Neural cell (in vitro differentiated cells): ENCODE measurements at regions not wholly inside any gene's neighbourhood (a gene's known extent, or its start where the extent isn't known, plus 50 kb on each side); places are given as distances from the start of the nearest gene placed in this dataset.
A peak's percentile ranks its signal among the peaks of the same experiment; 100 is the strongest.

Experiments used
- H2AFZ ChIP-seq: fragments of 200-600, 300-800 bp; sonication (generic), shearing (Covaris generic); 2 replicates; pipeline ENCODE4 v1.6.0; 2014; ENCODE audit warnings: low read depth, mild to moderate bottlenecking, antibody characterized with exemption, low read length, moderate library complexity
- H3F3A ChIP-seq: fragments of 200-600 bp; shearing (Covaris generic); 2 replicates; pipeline ENCODE4 v1.6.1; 2016; ENCODE audit warnings: mild to moderate bottlenecking, moderate library complexity, mixed read lengths, antibody characterized with exemption, low read length; ENCODE audit not compliant: insufficient read depth, poor library complexity, severe bottlenecking
- H3K27ac ChIP-seq: fragments of 200-600, 300-800 bp; sonication (generic), shearing (Covaris generic); 2 replicates; pipeline ENCODE4 v1.5.1; 2014; ENCODE audit warnings: mild to moderate bottlenecking, low read length, moderate library complexity
- H3K27me3 ChIP-seq: fragments of 300-800, 200-600 bp; sonication (generic), shearing (Covaris generic); 2 replicates; pipeline ENCODE4 v1.6.0; 2014; ENCODE audit warnings: mild to moderate bottlenecking, low read depth, low read length, moderate library complexity; ENCODE audit not compliant: insufficient read depth
- H3K36me3 ChIP-seq: fragments of 300-800, 200-600 bp; sonication (generic), shearing (Covaris generic); 2 replicates; pipeline ENCODE4 v1.5.1; 2014; ENCODE audit warnings: mild to moderate bottlenecking, antibody characterized with exemption, low read length, moderate library complexity; ENCODE audit not compliant: insufficient read depth
- H3K4me2 ChIP-seq: fragments of 300-800, 200-600 bp; sonication (generic), shearing (Covaris generic); 2 replicates; pipeline ENCODE4 v1.6.0; 2014; ENCODE audit warnings: mild to moderate bottlenecking, low read length
- H3K4me3 ChIP-seq: fragments of 300-800, 200-600 bp; sonication (generic), shearing (Covaris generic); 2 replicates; pipeline ENCODE4 v1.5.1; 2014; ENCODE audit warnings: mild to moderate bottlenecking, low read length, moderate library complexity
- H3K79me2 ChIP-seq: fragments of 200-600 bp; shearing (Covaris generic); replicated peaks from 2 replicates; pipeline ENCODE4 v1.6.0; 2014; ENCODE audit warnings: mild to moderate bottlenecking, low read length, moderate library complexity; ENCODE audit not compliant: insufficient read depth
- H3K9ac ChIP-seq: fragments of 300-800, 200-600 bp; sonication (generic), shearing (Covaris generic); 2 replicates; pipeline ENCODE4 v1.6.1; 2016; ENCODE audit warnings: mild to moderate bottlenecking, low read length, mixed read lengths
- H3K9me2 ChIP-seq: fragments of 200-600 bp; shearing (Covaris generic); 2 replicates; pipeline ENCODE4 v1.6.1; 2016; ENCODE audit warnings: mild to moderate bottlenecking, low read length, mixed read lengths; ENCODE audit not compliant: insufficient read depth
- H3K9me3 ChIP-seq: fragments of 200-600, 300-800 bp; sonication (generic), shearing (Covaris generic); 2 replicates; pipeline ENCODE4 v1.6.1; 2016; ENCODE audit warnings: mild to moderate bottlenecking, mixed run types, low read length, moderate library complexity, mixed read lengths
- H4K20me1 ChIP-seq: fragments of 200-600 bp; shearing (Covaris generic); 2 replicates; pipeline ENCODE4 v1.6.1; 2016; ENCODE audit warnings: mild to moderate bottlenecking, mixed run types; ENCODE audit not compliant: insufficient read depth
- CTCF ChIP-seq: fragments of 450-650 bp; IDR thresholded peaks from 2 replicates; pipeline ENCODE4 v1.5.1; 2014; ENCODE audit warnings: antibody characterized with exemption, mild to moderate bottlenecking, moderate library complexity; ENCODE audit not compliant: poor library complexity, severe bottlenecking
- EP300 ChIP-seq: fragments of 450-650 bp; conservative IDR thresholded peaks from 2 replicates; pipeline ENCODE4 v1.6.1; 2014; ENCODE audit warnings: antibody characterized with exemption, mild to moderate bottlenecking, moderate library complexity; ENCODE audit not compliant: poor library complexity, severe bottlenecking
- EZH2 ChIP-seq: fragments of 200-600, 300-800 bp; shearing (Covaris generic), sonication (generic); IDR thresholded peaks from 2 replicates; pipeline ENCODE4 v1.6.1; 2014; ENCODE audit warnings: antibody characterized with exemption, low read length, borderline replicate concordance, mild to moderate bottlenecking; ENCODE audit not compliant: insufficient read depth, poor library complexity, severe bottlenecking
- MXI1 ChIP-seq: fragments of 450-650 bp; conservative IDR thresholded peaks from 2 replicates; pipeline ENCODE4 v1.6.1; 2014; ENCODE audit warnings: antibody characterized with exemption, mild to moderate bottlenecking; ENCODE audit not compliant: poor library complexity, severe bottlenecking
- POLR2AphosphoS5 ChIP-seq: IDR thresholded peaks from 2 replicates; pipeline ENCODE4 v1.6.1; 2012
- RAD21 ChIP-seq: fragments of 450-650 bp; conservative IDR thresholded peaks from 2 replicates; pipeline ENCODE4 v1.6.1; 2014; ENCODE audit warnings: antibody characterized with exemption, mild to moderate bottlenecking, moderate library complexity
- SMC3 ChIP-seq: fragments of 450-650 bp; conservative IDR thresholded peaks from 2 replicates; pipeline ENCODE4 v1.6.1; 2014; ENCODE audit warnings: antibody characterized with exemption, mild to moderate bottlenecking, moderate library complexity; ENCODE audit not compliant: poor library complexity
- TAF1 ChIP-seq: IDR thresholded peaks from 2 replicates; pipeline ENCODE4 v1.6.1; 2012; ENCODE audit warnings: low read depth
- TF ChIP-seq, protein P1 (sequence below): IDR thresholded peaks from 2 replicates; pipeline ENCODE4 v1.6.1; 2012; ENCODE audit warnings: borderline replicate concordance

DNA sequence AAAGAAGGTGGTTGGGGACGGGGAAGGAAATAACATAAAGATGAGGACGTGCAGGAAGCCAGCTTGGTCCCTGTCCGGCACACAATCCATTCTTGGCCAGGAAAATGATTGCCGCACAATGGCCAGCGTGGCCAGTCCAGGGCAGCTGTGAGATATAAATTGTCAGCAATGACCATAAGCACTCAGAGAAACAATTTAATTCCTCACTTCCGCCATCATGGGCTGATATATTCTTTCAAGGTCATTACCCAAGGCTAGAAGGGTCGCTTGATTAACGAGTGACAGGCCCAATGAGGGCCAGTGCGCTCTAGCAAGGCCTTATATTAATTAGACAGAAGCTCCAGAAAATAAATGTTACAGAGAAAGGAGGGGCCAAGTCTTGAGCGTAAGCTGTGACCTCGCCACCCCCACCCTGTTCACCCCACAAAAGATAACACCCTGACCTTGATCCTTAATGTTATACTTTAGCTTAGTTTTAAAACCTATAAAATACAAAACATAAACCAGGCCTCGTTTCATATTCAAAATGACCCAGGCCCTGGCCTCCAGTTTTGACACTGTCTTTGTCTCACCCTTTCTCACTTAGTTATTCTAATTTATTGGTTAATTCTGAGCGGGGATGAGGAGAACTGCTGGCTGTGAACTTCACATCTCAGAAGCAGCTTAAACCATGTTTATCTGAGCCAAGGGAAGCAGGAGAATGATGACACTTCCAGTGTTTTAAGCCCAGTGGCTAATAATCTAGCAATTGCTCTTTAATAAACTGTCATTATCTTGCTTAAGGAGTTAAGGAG is 478.3 kb upstream of the ZFHX3 start:
- H3K79me2 ChIP-seq: no peaks in the 10 kb centered on the region
- H4K20me1 ChIP-seq: no peaks in the 10 kb centered on the region
- no peaks in the 10 kb centered on the region for H3K9me2 ChIP-seq
- no peak overlapping the region for H3K4me2 ChIP-seq
- peak overlapping the region; percentile 55 for H3K27ac ChIP-seq
- H3K36me3 ChIP-seq: no peaks in the 10 kb centered on the region
- no peaks in the 10 kb centered on the region for H3F3A ChIP-seq
- H3K27me3 ChIP-seq: no peaks in the 10 kb centered on the region
- H2AFZ ChIP-seq: no peak overlapping the region
- no peak overlapping the region for H3K9ac ChIP-seq
- no peaks in the 10 kb centered on the region for H3K9me3 ChIP-seq
- no peak overlapping the region for H3K4me3 ChIP-seq
- TF ChIP-seq TAF1 (no peak), RAD21 (no peak), MXI1 (no peak), POLR2AphosphoS5 (no peak), EZH2 (no peak), CTCF (no peak), EP300 (no peak), SMC3 (no peak)
- TF ChIP-seq, protein P1, sequence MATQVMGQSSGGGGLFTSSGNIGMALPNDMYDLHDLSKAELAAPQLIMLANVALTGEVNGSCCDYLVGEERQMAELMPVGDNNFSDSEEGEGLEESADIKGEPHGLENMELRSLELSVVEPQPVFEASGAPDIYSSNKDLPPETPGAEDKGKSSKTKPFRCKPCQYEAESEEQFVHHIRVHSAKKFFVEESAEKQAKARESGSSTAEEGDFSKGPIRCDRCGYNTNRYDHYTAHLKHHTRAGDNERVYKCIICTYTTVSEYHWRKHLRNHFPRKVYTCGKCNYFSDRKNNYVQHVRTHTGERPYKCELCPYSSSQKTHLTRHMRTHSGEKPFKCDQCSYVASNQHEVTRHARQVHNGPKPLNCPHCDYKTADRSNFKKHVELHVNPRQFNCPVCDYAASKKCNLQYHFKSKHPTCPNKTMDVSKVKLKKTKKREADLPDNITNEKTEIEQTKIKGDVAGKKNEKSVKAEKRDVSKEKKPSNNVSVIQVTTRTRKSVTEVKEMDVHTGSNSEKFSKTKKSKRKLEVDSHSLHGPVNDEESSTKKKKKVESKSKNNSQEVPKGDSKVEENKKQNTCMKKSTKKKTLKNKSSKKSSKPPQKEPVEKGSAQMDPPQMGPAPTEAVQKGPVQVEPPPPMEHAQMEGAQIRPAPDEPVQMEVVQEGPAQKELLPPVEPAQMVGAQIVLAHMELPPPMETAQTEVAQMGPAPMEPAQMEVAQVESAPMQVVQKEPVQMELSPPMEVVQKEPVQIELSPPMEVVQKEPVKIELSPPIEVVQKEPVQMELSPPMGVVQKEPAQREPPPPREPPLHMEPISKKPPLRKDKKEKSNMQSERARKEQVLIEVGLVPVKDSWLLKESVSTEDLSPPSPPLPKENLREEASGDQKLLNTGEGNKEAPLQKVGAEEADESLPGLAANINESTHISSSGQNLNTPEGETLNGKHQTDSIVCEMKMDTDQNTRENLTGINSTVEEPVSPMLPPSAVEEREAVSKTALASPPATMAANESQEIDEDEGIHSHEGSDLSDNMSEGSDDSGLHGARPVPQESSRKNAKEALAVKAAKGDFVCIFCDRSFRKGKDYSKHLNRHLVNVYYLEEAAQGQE: no peak

- H3K36me3 ChIP-seq: no peaks in the 10 kb centered on the region
- H3K4me2 ChIP-seq: no peak overlapping the region
- no peaks in the 10 kb centered on the region for H3K9me2 ChIP-seq
- no peak overlapping the region for H3K9ac ChIP-seq
- H3K4me3 ChIP-seq: no peak overlapping the region
- no peaks in the 10 kb centered on the region for H3K27me3 ChIP-seq
- no peaks in the 10 kb centered on the region for H3F3A ChIP-seq
- no peak overlapping the region for H2AFZ ChIP-seq
- no peaks in the 10 kb centered on the region for H4K20me1 ChIP-seq
- no peaks in the 10 kb centered on the region for H3K79me2 ChIP-seq
- H3K27ac ChIP-seq: no peak overlapping the region
- no peaks in the 10 kb centered on the region for H3K9me3 ChIP-seq
- TF ChIP-seq POLR2AphosphoS5 (no peak), TAF1 (no peak), CTCF (no peak), MXI1 (no peak), SMC3 (no peak), EZH2 (no peak), EP300 (no peak), RAD21 (no peak)
- TF ChIP-seq, protein P1: no peak
Observed at GRCh38 chr16:73523209-73523608, 475.3 kb upstream of the ZFHX3 start.
